ENCODE measurements at regions not wholly inside any gene's neighbourhood (a gene's known extent, or its start where the extent isn't known, plus 50 kb on each side); places are given as distances from the start of the nearest gene placed in this dataset.

DNA sequence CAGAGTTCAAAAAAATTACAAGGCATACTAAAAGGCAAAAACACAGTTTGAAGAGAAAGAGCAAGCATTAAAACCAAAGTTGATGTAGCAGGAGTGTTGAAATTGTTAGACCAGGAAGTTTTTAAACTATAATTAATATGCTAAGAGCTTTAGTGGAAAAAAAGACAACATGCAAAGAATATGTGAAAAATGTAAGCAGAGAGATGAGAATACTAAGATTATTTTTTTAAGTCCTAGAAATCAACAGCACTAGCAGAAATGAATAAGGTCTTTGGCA, 192.6 kb downstream of the ERMARD start:
- TF ChIP-seq, protein P1, sequence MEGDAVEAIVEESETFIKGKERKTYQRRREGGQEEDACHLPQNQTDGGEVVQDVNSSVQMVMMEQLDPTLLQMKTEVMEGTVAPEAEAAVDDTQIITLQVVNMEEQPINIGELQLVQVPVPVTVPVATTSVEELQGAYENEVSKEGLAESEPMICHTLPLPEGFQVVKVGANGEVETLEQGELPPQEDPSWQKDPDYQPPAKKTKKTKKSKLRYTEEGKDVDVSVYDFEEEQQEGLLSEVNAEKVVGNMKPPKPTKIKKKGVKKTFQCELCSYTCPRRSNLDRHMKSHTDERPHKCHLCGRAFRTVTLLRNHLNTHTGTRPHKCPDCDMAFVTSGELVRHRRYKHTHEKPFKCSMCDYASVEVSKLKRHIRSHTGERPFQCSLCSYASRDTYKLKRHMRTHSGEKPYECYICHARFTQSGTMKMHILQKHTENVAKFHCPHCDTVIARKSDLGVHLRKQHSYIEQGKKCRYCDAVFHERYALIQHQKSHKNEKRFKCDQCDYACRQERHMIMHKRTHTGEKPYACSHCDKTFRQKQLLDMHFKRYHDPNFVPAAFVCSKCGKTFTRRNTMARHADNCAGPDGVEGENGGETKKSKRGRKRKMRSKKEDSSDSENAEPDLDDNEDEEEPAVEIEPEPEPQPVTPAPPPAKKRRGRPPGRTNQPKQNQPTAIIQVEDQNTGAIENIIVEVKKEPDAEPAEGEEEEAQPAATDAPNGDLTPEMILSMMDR (IDR thresholded peaks at IDR 0.05): no peak
- TF ChIP-seq POLR2A (IDR thresholded peaks at IDR 0.05): no peak
